ENCODE measurements at regions not wholly inside any gene's neighbourhood (a gene's known extent, or its start where the extent isn't known, plus 50 kb on each side); places are given as distances from the start of the nearest gene placed in this dataset.

GRCh38 chr14:71751264-71751663, 181.0 kb upstream of the RGS6 start (continued):
- TF ChIP-seq, protein P1, sequence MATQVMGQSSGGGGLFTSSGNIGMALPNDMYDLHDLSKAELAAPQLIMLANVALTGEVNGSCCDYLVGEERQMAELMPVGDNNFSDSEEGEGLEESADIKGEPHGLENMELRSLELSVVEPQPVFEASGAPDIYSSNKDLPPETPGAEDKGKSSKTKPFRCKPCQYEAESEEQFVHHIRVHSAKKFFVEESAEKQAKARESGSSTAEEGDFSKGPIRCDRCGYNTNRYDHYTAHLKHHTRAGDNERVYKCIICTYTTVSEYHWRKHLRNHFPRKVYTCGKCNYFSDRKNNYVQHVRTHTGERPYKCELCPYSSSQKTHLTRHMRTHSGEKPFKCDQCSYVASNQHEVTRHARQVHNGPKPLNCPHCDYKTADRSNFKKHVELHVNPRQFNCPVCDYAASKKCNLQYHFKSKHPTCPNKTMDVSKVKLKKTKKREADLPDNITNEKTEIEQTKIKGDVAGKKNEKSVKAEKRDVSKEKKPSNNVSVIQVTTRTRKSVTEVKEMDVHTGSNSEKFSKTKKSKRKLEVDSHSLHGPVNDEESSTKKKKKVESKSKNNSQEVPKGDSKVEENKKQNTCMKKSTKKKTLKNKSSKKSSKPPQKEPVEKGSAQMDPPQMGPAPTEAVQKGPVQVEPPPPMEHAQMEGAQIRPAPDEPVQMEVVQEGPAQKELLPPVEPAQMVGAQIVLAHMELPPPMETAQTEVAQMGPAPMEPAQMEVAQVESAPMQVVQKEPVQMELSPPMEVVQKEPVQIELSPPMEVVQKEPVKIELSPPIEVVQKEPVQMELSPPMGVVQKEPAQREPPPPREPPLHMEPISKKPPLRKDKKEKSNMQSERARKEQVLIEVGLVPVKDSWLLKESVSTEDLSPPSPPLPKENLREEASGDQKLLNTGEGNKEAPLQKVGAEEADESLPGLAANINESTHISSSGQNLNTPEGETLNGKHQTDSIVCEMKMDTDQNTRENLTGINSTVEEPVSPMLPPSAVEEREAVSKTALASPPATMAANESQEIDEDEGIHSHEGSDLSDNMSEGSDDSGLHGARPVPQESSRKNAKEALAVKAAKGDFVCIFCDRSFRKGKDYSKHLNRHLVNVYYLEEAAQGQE (IDR thresholded peaks at IDR 0.05; ENCODE audit: borderline replicate concordance) = peak; percentile 23; the same call in 1 of the 2 replicates
- TF ChIP-seq, protein P1 (CRISPR knock-in tag; IDR thresholded peaks at IDR 0.05; ENCODE audit: low read depth) = no peak
- TF ChIP-seq ETV1 (tag; conservative IDR thresholded peaks at IDR 0.05; ENCODE audit: low read depth) = no peak
- peak; percentile 63 for TF ChIP-seq FOS (IDR thresholded peaks at IDR 0.05; ENCODE audit: extremely low read depth, insufficient read length)
- no peak for TF ChIP-seq BACH1 (tag; IDR thresholded peaks at IDR 0.05)
- no peak for TF ChIP-seq ZBTB33 (CRISPR knock-in tag; IDR thresholded peaks at IDR 0.05)
- TF ChIP-seq ZBTB17 (CRISPR knock-in tag; IDR thresholded peaks at IDR 0.05) = no peak
- TF ChIP-seq JUND (IDR thresholded peaks at IDR 0.05; ENCODE audit: borderline replicate concordance, low read depth, low read length) = peak; percentile 96
- peak; percentile 92 for TF ChIP-seq JUND (tag; IDR thresholded peaks at IDR 0.05; ENCODE audit: borderline replicate concordance, low read depth, low read length)
- TF ChIP-seq BDP1 (IDR thresholded peaks at IDR 0.05; ENCODE audit: insufficient read depth, insufficient read length) = no peak
- no peak for TF ChIP-seq HNRNPH1 (optimal IDR thresholded peaks at IDR 0.05; ENCODE audit: low read depth, low read length)
- TF ChIP-seq, protein P2, sequence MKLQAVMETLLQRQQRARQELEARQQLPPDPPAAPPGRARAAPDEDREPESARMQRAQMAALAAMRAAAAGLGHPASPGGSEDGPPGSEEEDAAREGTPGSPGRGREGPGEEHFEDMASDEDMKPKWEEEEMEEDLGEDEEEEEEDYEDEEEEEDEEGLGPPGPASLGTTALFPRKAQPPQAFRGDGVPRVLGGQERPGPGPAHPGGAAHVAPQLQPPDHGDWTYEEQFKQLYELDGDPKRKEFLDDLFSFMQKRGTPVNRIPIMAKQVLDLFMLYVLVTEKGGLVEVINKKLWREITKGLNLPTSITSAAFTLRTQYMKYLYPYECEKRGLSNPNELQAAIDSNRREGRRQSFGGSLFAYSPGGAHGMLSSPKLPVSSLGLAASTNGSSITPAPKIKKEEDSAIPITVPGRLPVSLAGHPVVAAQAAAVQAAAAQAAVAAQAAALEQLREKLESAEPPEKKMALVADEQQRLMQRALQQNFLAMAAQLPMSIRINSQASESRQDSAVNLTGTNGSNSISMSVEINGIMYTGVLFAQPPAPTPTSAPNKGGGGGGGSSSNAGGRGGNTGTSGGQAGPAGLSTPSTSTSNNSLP (IDR thresholded peaks at IDR 0.05; ENCODE audit: borderline replicate concordance, low read depth, low read length) = no peak
- no peak for TF ChIP-seq ADNP (tag; IDR thresholded peaks at IDR 0.05)
- no peak for TF ChIP-seq GMEB1 (CRISPR knock-in tag; IDR thresholded peaks at IDR 0.05)
- TF ChIP-seq CAMTA2 (CRISPR knock-in tag; conservative IDR thresholded peaks at IDR 0.05) = no peak
- TF ChIP-seq SMARCB1 (IDR thresholded peaks at IDR 0.05; ENCODE audit: insufficient read length, low read depth) = no peak
- TF ChIP-seq ZNF384 (IDR thresholded peaks at IDR 0.05; ENCODE audit: low read depth, low read length) = no peak

All from K562 (cell line).